Activated CD4-positive, alpha-beta T cell treated with anti-CD3 and anti-CD28 coated beads, Interleukin-2, amount 10 ng/mL, durations not matched to agents 7 days and 5 days (primary cell): ENCODE measurements at regions not wholly inside any gene's neighbourhood (a gene's known extent, or its start where the extent isn't known, plus 50 kb on each side); places are given as distances from the start of the nearest gene placed in this dataset.

Experiments
- CTCF ChIA-PET: fragments of 350-600 bp; sonication (Branson Sonifier 250); formaldehyde crosslinking; loops from one replicate; lab custom pipeline; 2021; ENCODE audit warnings: antibody characterized with exemption; lab: Charles Lee
- POLR2A ChIA-PET: fragments of 350-600 bp; sonication (Branson Sonifier 250); formaldehyde crosslinking; loops from one replicate; lab custom pipeline; 2021; ENCODE audit warnings: antibody characterized with exemption; lab: Charles Lee
- DNase-seq: peaks from one replicate; pipeline ENCODE4 v3.0.0-alpha.2; 2020
- H3K27ac Mint-ChIP-seq: one replicate; pipeline ENCODE4 v1.8.0; 2021; ENCODE audit warnings: mild to moderate bottlenecking, moderate library complexity, mixed read lengths
- H3K27me3 Mint-ChIP-seq: one replicate; pipeline ENCODE4 v1.8.0; 2021; ENCODE audit warnings: mixed read lengths
- H3K36me3 Mint-ChIP-seq: one replicate; pipeline ENCODE4 v1.8.0; 2021; ENCODE audit warnings: low read depth, mixed read lengths
- H3K4me1 Mint-ChIP-seq: one replicate; pipeline ENCODE4 v1.8.0; 2021; ENCODE audit warnings: mixed read lengths
- H3K4me3 Mint-ChIP-seq: one replicate; pipeline ENCODE4 v1.8.0; 2021; ENCODE audit warnings: mild to moderate bottlenecking, moderate library complexity, mixed read lengths
- H3K9me3 Mint-ChIP-seq: one replicate; pipeline ENCODE4 v1.8.0; 2021; ENCODE audit warnings: mixed read lengths

- Mint-ChIP-seq H3K4me1 (no peaks in the 10 kb centered on the region), H3K4me3 (no peak overlapping the region), H3K27ac (no peak overlapping the region), H3K9me3 (no peaks in the 10 kb centered on the region), H3K27me3 (no peaks in the 10 kb centered on the region), H3K36me3 (no peaks in the 10 kb centered on the region)
- POLR2A ChIA-PET = no interaction called here
- CTCF ChIA-PET = no interaction called here
- DNase-seq = no peak
These were observed 390.1 kb downstream of the IL20RB start for GRCh38 chr3:137347817-137348368.

- CTCF ChIA-PET = no interaction called here
- H3K27me3 Mint-ChIP-seq = no peaks in the 10 kb centered on the region
These were observed 391.2 kb downstream of the IL20RB start for GRCh38 chr3:137348936-137349335.

GRCh38 chr3:137349557-137350348 is 392.0 kb downstream of the IL20RB start:
- Mint-ChIP-seq H3K36me3 (no peaks in the 10 kb centered on the region), H3K4me1 (no peaks in the 10 kb centered on the region), H3K4me3 (no peak overlapping the region), H3K9me3 (no peaks in the 10 kb centered on the region), H3K27me3 (no peaks in the 10 kb centered on the region), H3K27ac (no peak overlapping the region)
- ChIA-PET CTCF (no interaction called here), POLR2A (no interaction called here)
- DNase-seq = no peak

More at GRCh38 chr3:137348936-137349335, 391.2 kb downstream of the IL20RB start:
- Mint-ChIP-seq H3K36me3 (no peaks in the 10 kb centered on the region), H3K27ac (no peak overlapping the region), H3K4me3 (no peak overlapping the region), H3K9me3 (no peaks in the 10 kb centered on the region), H3K4me1 (no peaks in the 10 kb centered on the region)
- POLR2A ChIA-PET = no interaction called here
- no peak for DNase-seq

- H3K36me3 Mint-ChIP-seq = no peaks in the 10 kb centered on the region
- ChIA-PET CTCF (no interaction called here), POLR2A (no interaction called here)
- no peak overlapping the region for H3K4me3 Mint-ChIP-seq
- H3K27ac Mint-ChIP-seq = no peak overlapping the region
- peaks cover 8% of the 10 kb centered on the region for H3K9me3 Mint-ChIP-seq
- no peaks in the 10 kb centered on the region for H3K27me3 Mint-ChIP-seq
- no peaks in the 10 kb centered on the region for H3K4me1 Mint-ChIP-seq
- DNase-seq = no peak
These were observed 402.9 kb downstream of the IL20RB start for GRCh38 chr3:137360531-137361201.

- Mint-ChIP-seq H3K4me3 (no peak overlapping the region), H3K27ac (no peak overlapping the region), H3K4me1 (no peaks in the 10 kb centered on the region), H3K27me3 (no peaks in the 10 kb centered on the region), H3K9me3 (no peaks in the 10 kb centered on the region), H3K36me3 (no peaks in the 10 kb centered on the region)
- ChIA-PET POLR2A (no interaction called here), CTCF (no interaction called here)
- no peak for DNase-seq
These were observed 382.0 kb upstream of the SOX14 start for GRCh38 chr3:137382005-137382594.

- Mint-ChIP-seq H3K4me3 (no peak overlapping the region), H3K27ac (no peak overlapping the region), H3K4me1 (no peaks in the 10 kb centered on the region), H3K36me3 (no peaks in the 10 kb centered on the region), H3K9me3 (no peaks in the 10 kb centered on the region), H3K27me3 (no peaks in the 10 kb centered on the region)
- ChIA-PET POLR2A (no interaction called here), CTCF (interaction anchor here (0.7 kb wide), 1 partner anchor 16 kb away, joined by 3 read pairs; no protein-coding TSS in a partner anchor)
- DNase-seq = no peak
These were observed 378.2 kb upstream of the SOX14 start for GRCh38 chr3:137385922-137386321.

- Mint-ChIP-seq H3K9me3 (no peaks in the 10 kb centered on the region), H3K27ac (no peak overlapping the region), H3K27me3 (no peaks in the 10 kb centered on the region), H3K4me3 (no peak overlapping the region), H3K4me1 (no peaks in the 10 kb centered on the region), H3K36me3 (no peaks in the 10 kb centered on the region)
- ChIA-PET CTCF (no interaction called here), POLR2A (no interaction called here)
- no peak for DNase-seq
These were observed 354.5 kb upstream of the SOX14 start for GRCh38 chr3:137409584-137409983.

GRCh38 chr3:137410028-137410427 is 354.1 kb upstream of the SOX14 start:
- Mint-ChIP-seq H3K36me3 (no peaks in the 10 kb centered on the region), H3K27me3 (no peaks in the 10 kb centered on the region), H3K4me3 (no peak overlapping the region), H3K4me1 (no peaks in the 10 kb centered on the region), H3K9me3 (no peaks in the 10 kb centered on the region), H3K27ac (no peak overlapping the region)
- POLR2A ChIA-PET = no interaction called here
- CTCF ChIA-PET = no interaction called here
- DNase-seq = no peak

GRCh38 chr3:137420198-137420995 is 343.7 kb upstream of the SOX14 start:
- CTCF ChIA-PET = no interaction called here
- H3K27ac Mint-ChIP-seq = no peak overlapping the region
- no peak for DNase-seq
- no peaks in the 10 kb centered on the region for H3K4me1 Mint-ChIP-seq
- H3K9me3 Mint-ChIP-seq = peaks cover 17% of the 10 kb centered on the region
- no peaks in the 10 kb centered on the region for H3K36me3 Mint-ChIP-seq
- no peak overlapping the region for H3K4me3 Mint-ChIP-seq
- H3K27me3 Mint-ChIP-seq = no peaks in the 10 kb centered on the region
- POLR2A ChIA-PET = no interaction called here

- Mint-ChIP-seq H3K27ac (no peak overlapping the region), H3K9me3 (peaks cover 9% of the 10 kb centered on the region), H3K36me3 (no peaks in the 10 kb centered on the region), H3K4me3 (no peak overlapping the region), H3K4me1 (no peaks in the 10 kb centered on the region), H3K27me3 (no peaks in the 10 kb centered on the region)
- ChIA-PET POLR2A (no interaction called here), CTCF (no interaction called here)
- DNase-seq = no peak
These were observed 325.6 kb upstream of the SOX14 start for GRCh38 chr3:137438561-137438960.

- Mint-ChIP-seq H3K9me3 (peaks cover 6% of the 10 kb centered on the region), H3K27me3 (no peaks in the 10 kb centered on the region), H3K36me3 (no peaks in the 10 kb centered on the region), H3K4me3 (no peak overlapping the region), H3K27ac (no peak overlapping the region), H3K4me1 (no peaks in the 10 kb centered on the region)
- ChIA-PET CTCF (interaction anchor here (0.6 kb wide), 1 partner anchor 339 kb away, joined by 3 read pairs; no protein-coding TSS in a partner anchor), POLR2A (no interaction called here)
- DNase-seq = no peak
These were observed 303.2 kb upstream of the SOX14 start for GRCh38 chr3:137460944-137461343.

- POLR2A ChIA-PET = no interaction called here
- Mint-ChIP-seq H3K27ac (no peak overlapping the region), H3K4me1 (no peaks in the 10 kb centered on the region), H3K4me3 (no peak overlapping the region), H3K27me3 (no peaks in the 10 kb centered on the region), H3K9me3 (peaks cover 6% of the 10 kb centered on the region), H3K36me3 (no peaks in the 10 kb centered on the region)
- CTCF ChIA-PET = no interaction called here
- no peak for DNase-seq
These were observed 301.0 kb upstream of the SOX14 start for GRCh38 chr3:137463131-137463530.
